ENCODE measurements at regions not wholly inside any gene's neighbourhood (a gene's known extent, or its start where the extent isn't known, plus 50 kb on each side); places are given as distances from the start of the nearest gene placed in this dataset.

- Histone ChIP-seq H3K4me2 (ENCODE audit: insufficient read depth, low read length) (no peak overlapping the region), H3K27ac (ENCODE audit: low read depth, low read length) (no peak overlapping the region), H3K36me3 (ENCODE audit: insufficient read depth, low read length) (no peaks in the 10 kb centered on the region), H3K4me3 (ENCODE audit: insufficient read depth, low read length) (no peak overlapping the region), H4K20me1 (ENCODE audit: insufficient read depth, low read length) (no peaks in the 10 kb centered on the region), H3K79me2 (ENCODE audit: insufficient read depth, low read length) (no peaks in the 10 kb centered on the region), H3K9me3 (ENCODE audit: low read depth, low read length) (no peaks in the 10 kb centered on the region), H3K4me1 (ENCODE audit: insufficient read depth, low read length) (no peaks in the 10 kb centered on the region), H3K27me3 (ENCODE audit: insufficient read depth, low read length) (peaks cover 39% of the 10 kb centered on the region), H2AFZ (ENCODE audit: low read length) (no peak overlapping the region)
- TF ChIP-seq CTCF (IDR thresholded peaks at IDR 0.05; ENCODE audit: extremely low read depth, low read depth, low read length) = no peak
- DNase-seq (ENCODE audit: insufficient read length, low spot score, missing footprints) = peak; percentile 3
These were observed 121.6 kb upstream of the STK26 start for GRCh38 chrX:131901546-131901945.

GRCh38 chrX:131907488-131908314, 115.4 kb upstream of the STK26 start:
- H3K36me3 ChIP-seq (ENCODE audit: insufficient read depth, low read length) = no peaks in the 10 kb centered on the region
- H3K4me1 ChIP-seq (ENCODE audit: insufficient read depth, low read length) = no peaks in the 10 kb centered on the region
- no peak overlapping the region for H3K4me3 ChIP-seq (ENCODE audit: insufficient read depth, low read length)
- no peak for TF ChIP-seq CTCF (IDR thresholded peaks at IDR 0.05; ENCODE audit: extremely low read depth, low read depth, low read length)
- no peaks in the 10 kb centered on the region for H3K9me3 ChIP-seq (ENCODE audit: low read depth, low read length)
- H2AFZ ChIP-seq (ENCODE audit: low read length) = no peak overlapping the region
- H3K4me2 ChIP-seq (ENCODE audit: insufficient read depth, low read length) = no peak overlapping the region
- H3K27me3 ChIP-seq (ENCODE audit: insufficient read depth, low read length) = peaks cover 20% of the 10 kb centered on the region
- no peaks in the 10 kb centered on the region for H4K20me1 ChIP-seq (ENCODE audit: insufficient read depth, low read length)
- no peak overlapping the region for H3K27ac ChIP-seq (ENCODE audit: low read depth, low read length)
- DNase-seq (ENCODE audit: insufficient read length, low spot score, missing footprints) = peak; percentile 4
- no peaks in the 10 kb centered on the region for H3K79me2 ChIP-seq (ENCODE audit: insufficient read depth, low read length)

GRCh38 chrX:131910586-131910985, 112.5 kb upstream of the STK26 start:
- Histone ChIP-seq H3K79me2 (ENCODE audit: insufficient read depth, low read length) (no peaks in the 10 kb centered on the region), H3K27ac (ENCODE audit: low read depth, low read length) (no peak overlapping the region), H3K27me3 (ENCODE audit: insufficient read depth, low read length) (peaks cover 13% of the 10 kb centered on the region), H3K4me2 (ENCODE audit: insufficient read depth, low read length) (no peak overlapping the region), H4K20me1 (ENCODE audit: insufficient read depth, low read length) (no peaks in the 10 kb centered on the region), H3K36me3 (ENCODE audit: insufficient read depth, low read length) (no peaks in the 10 kb centered on the region), H3K4me3 (ENCODE audit: insufficient read depth, low read length) (no peak overlapping the region), H2AFZ (ENCODE audit: low read length) (no peak overlapping the region), H3K4me1 (ENCODE audit: insufficient read depth, low read length) (no peaks in the 10 kb centered on the region), H3K9me3 (ENCODE audit: low read depth, low read length) (no peaks in the 10 kb centered on the region)
- DNase-seq (ENCODE audit: insufficient read length, low spot score, missing footprints) = no peak
- no peak for TF ChIP-seq CTCF (IDR thresholded peaks at IDR 0.05; ENCODE audit: extremely low read depth, low read depth, low read length)

GRCh38 chrX:131915488-131915887, 107.6 kb upstream of the STK26 start:
- H3K4me1 ChIP-seq (ENCODE audit: insufficient read depth, low read length) = no peaks in the 10 kb centered on the region
- H3K36me3 ChIP-seq (ENCODE audit: insufficient read depth, low read length) = no peaks in the 10 kb centered on the region
- no peak overlapping the region for H3K27ac ChIP-seq (ENCODE audit: low read depth, low read length)
- no peak overlapping the region for H3K4me2 ChIP-seq (ENCODE audit: insufficient read depth, low read length)
- no peaks in the 10 kb centered on the region for H3K79me2 ChIP-seq (ENCODE audit: insufficient read depth, low read length)
- H3K4me3 ChIP-seq (ENCODE audit: insufficient read depth, low read length) = no peak overlapping the region
- no peaks in the 10 kb centered on the region for H3K9me3 ChIP-seq (ENCODE audit: low read depth, low read length)
- H3K27me3 ChIP-seq (ENCODE audit: insufficient read depth, low read length) = peaks cover 4% of the 10 kb centered on the region
- no peak overlapping the region for H2AFZ ChIP-seq (ENCODE audit: low read length)
- H4K20me1 ChIP-seq (ENCODE audit: insufficient read depth, low read length) = no peaks in the 10 kb centered on the region
- TF ChIP-seq CTCF (IDR thresholded peaks at IDR 0.05; ENCODE audit: extremely low read depth, low read depth, low read length) = no peak
- peak; percentile 15 for DNase-seq (ENCODE audit: insufficient read length, low spot score, missing footprints)

All from osteoblast (primary cell).